PC-9 (cell line): ENCODE measurements at regions not wholly inside any gene's neighbourhood (a gene's known extent, or its start where the extent isn't known, plus 50 kb on each side); places are given as distances from the start of the nearest gene placed in this dataset.

Source experiments
- CTCF ChIP-seq: fragments of 200-600 bp; sonication (generic); conservative IDR thresholded peaks from 2 replicates; pipeline ENCODE4 v1.6.1; 2017; ENCODE audit warnings: mixed run types, antibody characterized with exemption, mild to moderate bottlenecking, moderate library complexity
- EZH2 ChIP-seq: fragments of 200-600 bp; sonication (generic); IDR thresholded peaks from 2 replicates; pipeline ENCODE4 v1.8.0; 2017; ENCODE audit warnings: antibody characterized with exemption, low read depth

- TF ChIP-seq EZH2 (no peak), CTCF (no peak)
These were observed 131.5 kb upstream of the FAT1 start for GRCh38 chr4:186855111-186855510.
